GM12891 (cell line): ENCODE measurements at regions not wholly inside any gene's neighbourhood (a gene's known extent, or its start where the extent isn't known, plus 50 kb on each side); places are given as distances from the start of the nearest gene placed in this dataset.

Source experiments
- PAX5 ChIP-seq: IDR thresholded peaks from 2 replicates; pipeline ENCODE4 v1.6.1; 2011; ENCODE audit warnings: low read length, moderate library complexity, mild to moderate bottlenecking; ENCODE audit not compliant: insufficient read depth, severe bottlenecking
- POLR2A ChIP-seq: IDR thresholded peaks from 2 replicates; pipeline ENCODE4 v1.6.1; 2011; ENCODE audit warnings: low read depth, low read length, control low read depth
- POLR2AphosphoS5 ChIP-seq: IDR thresholded peaks from 2 replicates; pipeline ENCODE4 v1.6.1; 2011; ENCODE audit warnings: low read depth, low read length, control low read depth
- SPI1 ChIP-seq: IDR thresholded peaks from 2 replicates; pipeline ENCODE4 v1.6.1; 2011; ENCODE audit warnings: low read depth, low read length, control low read depth
- TAF1 ChIP-seq: IDR thresholded peaks from 2 replicates; pipeline ENCODE4 v1.6.1; 2011; ENCODE audit warnings: low read depth, low read length, control low read depth

GRCh38 chr18:73283788-73284187 lies 416.0 kb upstream of the NETO1 start:
- TF ChIP-seq POLR2AphosphoS5 (no peak), POLR2A (no peak), PAX5 (no peak), SPI1 (no peak), TAF1 (no peak)
